ENCODE measurements at regions not wholly inside any gene's neighbourhood (a gene's known extent, or its start where the extent isn't known, plus 50 kb on each side); places are given as distances from the start of the nearest gene placed in this dataset.

GRCh38 chr12:126873701-126874100 is 1393.3 kb upstream of the TMEM132C start:
- FAIRE-seq (no peak), DNase-seq (ENCODE audit: low spot score in 2 of 2) (no peak)

GRCh38 chr12:126874427-126875026 is 1392.4 kb upstream of the TMEM132C start:
- peak; percentile 26 to 64 for DNase-seq (ENCODE audit: low spot score in 2 of 2)
- no peak for FAIRE-seq

DNA sequence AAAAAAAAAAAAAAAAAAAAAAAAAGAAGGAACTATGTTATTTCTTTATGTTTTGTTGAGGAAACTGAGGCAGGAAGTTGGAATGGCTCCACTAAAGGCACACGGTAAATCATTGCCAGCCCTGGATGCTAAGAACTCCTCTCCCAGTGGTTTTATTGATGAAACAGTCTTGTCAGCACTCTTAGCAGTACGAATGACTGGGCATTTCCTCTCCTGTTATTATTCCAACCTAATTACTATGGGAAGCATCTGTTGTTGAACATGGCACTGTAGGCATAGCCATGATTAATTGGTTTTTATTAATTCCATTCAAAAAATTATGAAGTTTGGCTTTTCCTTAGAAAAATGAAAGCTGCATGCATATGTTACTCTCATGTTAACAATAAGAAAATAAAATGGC is 1387.1 kb upstream of the TMEM132C start:
- FAIRE-seq = no peak
- DNase-seq (ENCODE audit: low spot score in 2 of 2) = no peak

DNA sequence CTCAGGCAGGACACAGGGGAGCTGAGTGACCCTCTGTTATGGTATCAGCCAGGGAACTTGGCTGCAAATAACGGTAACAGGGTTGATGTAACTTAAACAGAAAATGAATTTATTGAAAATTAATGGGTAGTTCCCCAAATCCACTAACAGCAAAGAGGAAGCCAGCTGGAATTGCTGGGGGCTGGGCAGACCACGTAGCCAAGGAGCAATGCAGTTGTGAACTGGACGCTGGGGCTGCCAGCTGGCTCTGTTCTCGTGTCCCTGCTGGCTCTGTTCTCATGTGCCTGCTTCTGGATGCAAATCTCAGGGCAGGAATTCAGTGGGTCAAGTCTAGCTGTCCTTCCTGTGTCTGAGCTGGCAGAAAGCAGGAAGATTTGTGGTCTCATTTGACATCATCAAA is 1383.3 kb upstream of the TMEM132C start:
- DNase-seq (ENCODE audit: low spot score in 2 of 2) (no peak), FAIRE-seq (no peak)

DNA sequence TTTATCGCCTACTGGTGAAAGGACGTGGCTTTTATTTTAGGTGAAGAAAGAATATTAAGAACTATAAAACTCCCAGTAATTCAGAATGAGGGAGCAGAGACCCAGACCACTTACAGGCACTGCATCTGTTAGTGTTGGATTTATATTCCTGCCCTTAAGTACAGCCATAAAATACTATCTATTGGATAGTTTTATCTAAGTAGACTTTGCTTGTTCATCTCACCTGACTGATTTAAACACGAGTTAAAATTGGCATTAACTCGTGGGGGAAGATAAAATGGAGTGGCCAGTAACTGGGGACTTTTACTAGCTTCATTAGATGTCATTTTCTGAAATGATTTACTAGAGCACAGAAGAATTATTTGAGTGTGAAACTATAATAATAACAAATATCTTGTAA is 1377.5 kb upstream of the TMEM132C start:
- DNase-seq (ENCODE audit: low spot score in 2 of 2) (no peak), FAIRE-seq (no peak)

GRCh38 chr12:126890097-126890496 is 1376.9 kb upstream of the TMEM132C start:
- no peak for FAIRE-seq

GRCh38 chr12:126891789-126892188 is 1375.2 kb upstream of the TMEM132C start:
- DNase-seq (ENCODE audit: low spot score in 2 of 2) (no peak), FAIRE-seq (no peak)

More at GRCh38 chr12:126890097-126890496, 1376.9 kb upstream of the TMEM132C start:
- DNase-seq (ENCODE audit: low spot score in 2 of 2) = no peak

DNA sequence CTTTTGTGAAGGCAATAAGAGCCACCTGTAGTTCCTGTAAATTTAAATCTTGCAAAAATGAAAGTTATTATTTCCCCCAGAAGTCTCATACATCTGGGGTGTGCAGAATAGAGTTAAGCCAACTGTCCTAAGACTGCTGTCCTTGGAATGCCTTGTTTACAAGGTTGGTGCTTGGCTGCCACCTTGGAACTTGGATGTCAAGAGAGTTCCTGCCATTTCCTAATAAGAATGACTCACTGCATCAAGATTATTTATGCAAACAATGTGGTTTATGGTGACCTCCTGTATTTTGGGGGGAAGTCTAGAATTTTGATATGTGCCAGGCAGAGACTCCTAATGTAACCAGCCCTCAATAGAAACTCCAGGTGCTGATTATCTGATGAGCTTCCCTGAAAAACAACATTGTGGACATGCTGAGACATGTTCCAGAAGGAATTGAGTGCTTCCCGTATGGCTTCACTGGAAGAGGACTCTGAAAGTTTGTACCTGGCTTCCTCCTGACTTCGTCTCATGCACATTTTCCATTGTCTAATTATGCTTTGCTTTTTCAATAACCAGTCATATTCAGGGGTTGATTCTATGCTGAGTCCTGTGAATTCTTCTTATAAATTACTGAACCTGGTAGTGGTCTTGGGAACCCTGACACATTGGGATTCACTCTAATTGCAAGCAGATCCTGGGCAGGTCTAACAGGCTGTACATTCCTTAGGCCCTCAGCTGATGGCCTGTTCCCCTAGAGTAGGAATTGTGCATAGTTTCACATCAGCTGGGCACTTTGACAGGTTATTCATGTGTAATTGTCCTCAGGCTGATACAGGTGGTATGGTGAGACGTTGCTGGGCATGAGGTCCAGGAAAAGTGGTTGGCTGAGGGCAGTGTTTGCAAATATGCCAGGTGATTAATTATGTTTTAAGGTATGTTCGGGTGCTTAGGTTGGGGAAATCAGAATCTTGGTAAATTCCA is 1370.7 kb upstream of the TMEM132C start:
- DNase-seq (ENCODE audit: low spot score in 2 of 2) (no peak), FAIRE-seq (no peak)

GRCh38 chr12:126897102-126897501 is 1369.9 kb upstream of the TMEM132C start:
- FAIRE-seq = no peak
- DNase-seq (ENCODE audit: low spot score in 2 of 2) = no peak

- FAIRE-seq (no peak), DNase-seq (ENCODE audit: low spot score in 2 of 2) (no peak)
Measured at GRCh38 chr12:126897778-126898177, 1369.2 kb upstream of the TMEM132C start.

GRCh38 chr12:126898562-126898961 is 1368.4 kb upstream of the TMEM132C start:
- DNase-seq (ENCODE audit: low spot score in 2 of 2) = no peak
- FAIRE-seq = no peak

DNA sequence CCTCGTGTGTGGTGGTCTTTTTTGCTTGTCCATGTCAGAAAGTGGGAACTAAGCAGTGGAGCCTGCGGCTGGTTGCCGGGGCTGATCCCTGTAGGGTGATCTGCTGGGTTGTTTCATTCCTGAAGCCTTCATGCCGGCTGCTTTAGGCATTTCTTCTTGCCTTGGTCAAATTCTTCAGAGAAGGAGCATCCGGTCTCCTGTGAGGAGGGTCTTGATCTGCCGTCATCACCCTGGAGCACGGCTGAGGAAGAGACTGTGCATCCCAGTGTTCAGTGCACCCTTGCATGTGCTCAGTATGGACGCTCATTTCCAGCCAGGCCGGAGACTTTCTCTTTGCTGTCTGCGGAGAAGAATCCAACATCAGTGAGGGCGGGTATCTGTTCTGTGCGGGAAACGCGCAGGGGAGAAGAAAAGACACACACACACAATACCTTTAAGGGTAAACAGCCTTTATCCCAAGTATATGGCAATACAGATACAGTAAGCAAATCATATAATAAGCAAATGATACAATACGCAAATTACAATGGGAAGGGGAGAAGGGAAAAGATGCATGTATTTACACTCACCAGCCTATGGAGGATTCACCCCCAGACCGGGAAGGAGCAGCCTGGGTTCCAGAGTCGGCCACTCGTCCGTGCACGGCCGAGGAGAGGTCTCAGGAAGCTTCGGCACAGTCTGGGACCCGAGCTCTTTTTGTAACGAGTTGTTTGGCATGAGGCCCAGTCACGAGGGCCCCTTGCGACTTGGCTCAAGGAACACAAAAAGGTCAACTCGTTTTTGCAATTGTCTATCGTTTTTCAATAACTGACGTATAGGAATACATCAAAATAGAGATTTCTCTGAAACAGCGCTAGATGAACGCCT is 1366.8 kb upstream of the TMEM132C start:
- FAIRE-seq = no peak
- no peak for DNase-seq (ENCODE audit: low spot score in 2 of 2)

- DNase-seq (ENCODE audit: low spot score in 2 of 2) = no peak
Measured at GRCh38 chr12:126903027-126903876, 1363.7 kb upstream of the TMEM132C start.

DNA sequence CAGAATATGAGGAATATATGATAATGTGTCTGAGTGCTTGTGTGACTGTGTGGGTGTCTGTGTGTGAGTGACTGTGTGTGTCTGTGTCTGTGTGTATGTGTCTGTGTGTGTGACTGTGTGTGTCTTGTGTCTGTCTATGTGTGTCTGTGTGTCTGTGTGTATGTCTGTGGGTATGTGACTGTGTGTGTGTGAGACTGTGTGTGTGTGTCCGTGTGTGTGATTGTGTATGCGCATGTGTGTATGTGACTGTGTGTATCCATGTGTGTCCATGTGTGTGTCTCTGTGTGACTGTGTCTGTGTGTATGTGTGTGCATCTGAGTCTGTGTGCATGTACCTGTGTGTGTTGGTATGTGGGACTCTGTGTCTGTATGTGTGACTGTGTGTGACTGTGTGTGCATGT is 1361.2 kb upstream of the TMEM132C start:
- DNase-seq (ENCODE audit: low spot score in 2 of 2) (no peak), FAIRE-seq (no peak)

More at GRCh38 chr12:126903027-126903876, 1363.7 kb upstream of the TMEM132C start:
- no peak for FAIRE-seq

DNA sequence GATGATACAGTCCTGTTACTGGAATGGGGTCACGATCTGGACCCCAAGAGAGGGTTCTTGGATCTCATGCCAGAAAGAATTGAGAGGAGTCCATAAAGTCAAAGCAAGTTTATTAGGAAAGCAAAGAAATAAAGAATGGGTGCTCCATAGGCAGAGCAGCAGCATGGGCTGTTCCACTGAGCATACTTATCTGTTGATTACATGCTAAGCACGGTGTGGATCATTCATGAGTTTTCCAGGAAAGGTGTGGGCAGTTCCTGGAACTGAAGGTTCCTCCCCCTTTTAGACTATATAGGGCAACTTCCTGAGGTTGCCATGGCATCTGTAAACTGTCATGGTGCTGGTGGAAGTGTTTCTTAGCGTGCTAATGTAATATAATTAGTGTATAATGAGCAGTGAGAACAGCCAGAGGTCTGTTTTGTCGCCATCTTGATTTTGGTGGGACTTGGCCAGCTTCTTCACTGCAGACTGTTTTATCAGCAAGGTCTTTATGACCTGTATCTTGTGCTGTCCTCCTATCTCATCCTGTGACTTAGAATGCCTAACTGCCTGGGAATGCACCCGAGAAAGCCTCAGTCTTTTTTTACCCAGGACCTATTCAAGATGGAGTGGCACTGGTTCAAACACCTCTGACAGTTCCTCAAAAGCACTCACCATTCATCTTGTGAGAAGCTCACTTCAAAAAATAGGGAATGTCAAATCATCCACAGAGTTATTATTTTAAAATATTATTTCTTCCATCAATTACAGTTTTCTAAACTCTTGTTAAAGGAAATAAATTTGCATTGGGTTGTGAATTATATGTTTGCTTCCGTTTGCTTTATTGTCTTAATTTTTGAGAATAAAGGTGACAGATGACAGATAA is 1358.8 kb upstream of the TMEM132C start:
- FAIRE-seq = no peak

GRCh38 chr12:126908765-126909142 is 1358.2 kb upstream of the TMEM132C start:
- DNase-seq (ENCODE audit: low spot score in 2 of 2) (no peak), FAIRE-seq (no peak)

More for the DNA sequence above, 1358.8 kb upstream of the TMEM132C start:
- DNase-seq (ENCODE audit: low spot score in 2 of 2) = no peak

- no peak for DNase-seq (ENCODE audit: low spot score in 2 of 2)
- no peak for FAIRE-seq
Measured at GRCh38 chr12:126910570-126910969, 1356.4 kb upstream of the TMEM132C start.

- FAIRE-seq = no peak
Measured at GRCh38 chr12:126912111-126912510, 1354.9 kb upstream of the TMEM132C start.

More at GRCh38 chr12:126912111-126912510, 1354.9 kb upstream of the TMEM132C start:
- no peak for DNase-seq (ENCODE audit: low spot score in 2 of 2)

All from frontal cortex (tissue), 3 donors.